SK-N-SH (cell line): ENCODE measurements at regions not wholly inside any gene's neighbourhood (a gene's known extent, or its start where the extent isn't known, plus 50 kb on each side); places are given as distances from the start of the nearest gene placed in this dataset.

Experiments
- CTCF ChIA-PET: fragments of 300-600, 350-600 bp; formaldehyde crosslinking; extraction: SDS; loops from one replicate; lab custom pipeline; 2021; lab: Yijun Ruan, JAX
- POLR2A ChIA-PET: fragments of 350-600 bp; sonication (Branson Sonifier 250); formaldehyde crosslinking; extraction: SDS; loops from one replicate; lab custom pipeline; 2020; ENCODE audit warnings: antibody characterized with exemption, inconsistent platforms; lab: Yijun Ruan, JAX
- DNase-seq: peaks from one replicate; pipeline ENCODE4 v3.0.0; 2012
- H2AFZ ChIP-seq: fragments of 200-600 bp; sonication (generic); 2 replicates; pipeline ENCODE4 v1.8.1; 2016; ENCODE audit warnings: antibody characterized with exemption, mild to moderate bottlenecking, low read depth
- H3F3A ChIP-seq: fragments of 200-600 bp; sonication (generic); replicated peaks from 2 replicates; pipeline ENCODE3; 2016; ENCODE audit warnings: antibody characterized with exemption, mild to moderate bottlenecking; ENCODE audit not compliant: insufficient read depth
- H3K27ac ChIP-seq, 2 experiments: fragments of 200-500 bp in 1 of 2; fragments of 200-600 bp in 1 of 2; sonication (Bioruptor generic) in 1 of 2; sonication (generic), shearing (Covaris generic) in 1 of 2; 2 replicates each; pipeline versions ENCODE4 v1.5.1 to v1.6.1; 2014 to 2016; ENCODE audit warnings: low read depth in 2 of 2, inconsistent platforms in 1 of 2, low read length in 1 of 2, mild to moderate bottlenecking in 1 of 2, mixed read lengths in 1 of 2
- H3K27me3 ChIP-seq: fragments of 200-600 bp; sonication (generic), shearing (Covaris generic); 2 replicates; pipeline ENCODE4 v1.6.1; 2016; ENCODE audit warnings: mixed run types; ENCODE audit not compliant: insufficient read depth
- H3K36me3 ChIP-seq, 2 experiments: fragments of 200-500 bp in 1 of 2; fragments of 200-600 bp in 1 of 2; sonication (Bioruptor generic) in 1 of 2; sonication (generic) in 1 of 2; replicated peaks in 1 of 2; 2 replicates each; pipeline versions ENCODE3 to v1.5.1; 2014 to 2016; ENCODE audit warnings: low read length in 1 of 2, mild to moderate bottlenecking in 1 of 2; ENCODE audit not compliant: insufficient read depth in 2 of 2, control insufficient read depth in 1 of 2
- H3K4me1 ChIP-seq, 2 experiments: fragments of 200-500 bp in 1 of 2; fragments of 200-600 bp in 1 of 2; sonication (Bioruptor generic) in 1 of 2; sonication (generic), shearing (Covaris generic) in 1 of 2; 2 replicates each; pipeline versions ENCODE4 v1.5.1 to v1.6.1; 2014 to 2016; ENCODE audit warnings: low read depth in 1 of 2, low read length in 1 of 2, mixed run types in 1 of 2; ENCODE audit not compliant: insufficient read depth in 2 of 2, control insufficient read depth in 1 of 2
- H3K4me2 ChIP-seq: fragments of 200-600 bp; sonication (generic), shearing (Covaris generic); 2 replicates; pipeline ENCODE4 v1.6.1; 2017; ENCODE audit warnings: mixed run types
- H3K4me3 ChIP-seq, 2 experiments: fragments of 200-500 bp in 1 of 2; fragments of 200-600 bp in 1 of 2; sonication (Bioruptor generic) in 1 of 2; sonication (generic), shearing (Covaris generic) in 1 of 2; 2 replicates each; pipeline versions ENCODE4 v1.5.1 to v1.8.1; 2014 to 2016; ENCODE audit warnings: low read depth in 2 of 2, inconsistent platforms in 1 of 2, low read length in 1 of 2, mild to moderate bottlenecking in 1 of 2, mixed read lengths in 1 of 2, moderate library complexity in 1 of 2
- H3K79me2 ChIP-seq: fragments of 200-600 bp; sonication (generic); 2 replicates; pipeline ENCODE4 v1.8.1; 2017; ENCODE audit warnings: mild to moderate bottlenecking; ENCODE audit not compliant: insufficient read depth
- H3K9ac ChIP-seq: fragments of 200-600 bp; sonication (generic); 2 replicates; pipeline ENCODE4 v1.6.1; 2017; ENCODE audit warnings: mixed run types
- H3K9me2 ChIP-seq: fragments of 200-600 bp; sonication (generic); 2 replicates; pipeline ENCODE4 v1.6.1; 2017; ENCODE audit warnings: mixed run types
- H3K9me3 ChIP-seq: fragments of 200-600 bp; sonication (generic); 2 replicates; pipeline ENCODE4 v1.6.1; 2017; ENCODE audit warnings: mixed run types, mild to moderate bottlenecking, moderate library complexity
- H4K20me1 ChIP-seq: fragments of 200-600 bp; sonication (generic); 2 replicates; pipeline ENCODE4 v1.6.1; 2017; ENCODE audit warnings: mild to moderate bottlenecking, mixed run types; ENCODE audit not compliant: insufficient read depth
- EP300 ChIP-seq, 2 experiments: IDR thresholded peaks; 2 replicates each; pipeline versions ENCODE4 v1.4.0 to v1.6.1; 2012; ENCODE audit warnings: borderline replicate concordance in 1 of 2, low read depth in 1 of 2, low read length in 1 of 2
- FOXJ3 ChIP-seq: sonication (generic); formaldehyde crosslinking; IDR thresholded peaks from 2 replicates; pipeline ENCODE4 v1.5.1; 2020; ENCODE audit warnings: mild to moderate bottlenecking, missing genetic modification reagents
- GABPA ChIP-seq: IDR thresholded peaks from 2 replicates; pipeline ENCODE4 v1.4.0; 2012; ENCODE audit warnings: low read depth, mild to moderate bottlenecking
- GATA2 ChIP-seq: sonication (generic); formaldehyde crosslinking; IDR thresholded peaks from 2 replicates; pipeline ENCODE4 v1.5.0; 2020; ENCODE audit warnings: mild to moderate bottlenecking, missing genetic modification reagents
- MEF2A ChIP-seq: IDR thresholded peaks from 2 replicates; pipeline ENCODE4 v1.4.0; 2012; ENCODE audit warnings: low read depth, borderline replicate concordance
- MXI1 ChIP-seq: IDR thresholded peaks from 2 replicates; pipeline ENCODE4 v1.6.1; 2012; ENCODE audit warnings: mild to moderate bottlenecking, low read depth, low read length, improper control_type of control experiment
- NRF1 ChIP-seq: IDR thresholded peaks from 2 replicates; pipeline ENCODE4 v1.6.1; 2012; ENCODE audit warnings: low read depth, mild to moderate bottlenecking, low read length
- RCOR1 ChIP-seq: fragments of 150-350 bp; IDR thresholded peaks from 2 replicates; pipeline ENCODE4 v1.6.1; 2017; ENCODE audit warnings: antibody characterized with exemption, low read length
- SIN3A ChIP-seq: IDR thresholded peaks from 2 replicates; pipeline ENCODE4 v1.6.1; 2012; ENCODE audit warnings: low read depth, mild to moderate bottlenecking, low read length, moderate library complexity, borderline replicate concordance
- SMC3 ChIP-seq: IDR thresholded peaks from 2 replicates; pipeline ENCODE4 v1.6.1; 2012; ENCODE audit warnings: low read depth, low read length, improper control_type of control experiment
- TEAD4 ChIP-seq: IDR thresholded peaks from 2 replicates; pipeline ENCODE4 v1.4.0; 2012; ENCODE audit warnings: mild to moderate bottlenecking, borderline replicate concordance; ENCODE audit not compliant: insufficient read depth
- WGBS: methylation state at CpG from one replicate; pipeline ENCODE4 v1.1.6; 2017; ENCODE audit warnings: low lambda C conversion rate; 5-methylcytosine and 5-hydroxymethylcytosine counted together
- TF ChIP-seq, protein P1 (sequence below): IDR thresholded peaks from 2 replicates; pipeline ENCODE4 v1.4.0; 2012; ENCODE audit warnings: low read depth, borderline replicate concordance
- TF ChIP-seq, protein P2 (sequence below): fragments of 150-350 bp; IDR thresholded peaks from 2 replicates; pipeline ENCODE4 v1.6.1; 2017; ENCODE audit warnings: antibody characterized with exemption, low read length, low read depth, borderline replicate concordance
- TF ChIP-seq, protein P3 (sequence below): IDR thresholded peaks from 2 replicates; pipeline ENCODE4 v1.4.0; 2012; ENCODE audit warnings: low read depth
- TF ChIP-seq, protein P4 (sequence below): IDR thresholded peaks from 2 replicates; pipeline ENCODE4; 2012
- TF ChIP-seq, protein P5 (sequence below): fragments of 200-600 bp; sonication (generic); IDR thresholded peaks from 2 replicates; pipeline ENCODE4 v1.6.1; 2017; ENCODE audit warnings: antibody characterized with exemption, mild to moderate bottlenecking, moderate library complexity

DNA sequence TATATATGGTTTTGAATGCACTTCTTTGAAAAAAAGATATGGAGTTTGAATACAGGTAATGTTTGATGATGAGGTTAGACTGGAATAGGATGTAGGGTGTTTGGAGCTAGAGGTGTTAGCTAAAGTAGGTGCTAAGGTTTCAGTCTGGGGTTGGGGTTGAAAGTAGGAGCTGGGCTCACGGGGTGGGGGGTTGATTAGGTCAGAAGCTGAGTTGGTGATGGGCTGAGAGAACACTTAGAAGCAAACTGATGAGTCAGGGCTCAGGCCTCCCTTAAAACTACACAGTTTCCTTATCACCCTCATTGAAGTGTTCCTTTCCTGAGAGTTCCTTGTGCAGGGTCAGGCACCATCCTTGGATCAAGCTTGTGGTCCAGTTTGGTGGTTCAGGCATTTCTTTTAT lies 308.8 kb upstream of the ADAMTS16 start:
- Histone ChIP-seq H3K4me2 (no peak overlapping the region), H3K9me3 (no peaks in the 10 kb centered on the region), H4K20me1 (no peaks in the 10 kb centered on the region), H3K27ac (no peak overlapping the region), H3K27me3 (peaks cover 24% of the 10 kb centered on the region; the same call in 1 of the 2 replicates), H3K4me1 (no peaks in the 10 kb centered on the region; a peak in 1 of 4 replicates), H3K4me3 (no peak overlapping the region), H2AFZ (no peak overlapping the region), H3K79me2 (no peaks in the 10 kb centered on the region), H3F3A (no peaks in the 10 kb centered on the region), H3K9me2 (no peaks in the 10 kb centered on the region), H3K9ac (no peak overlapping the region), H3K36me3 (no peaks in the 10 kb centered on the region)
- no peak for TF ChIP-seq EP300 (IDR thresholded peaks at IDR 0.05; ENCODE audit: borderline replicate concordance in 1 of 2, low read depth in 1 of 2, low read length in 1 of 2)
- no peak for TF ChIP-seq GATA2 (CRISPR knock-in tag)
- TF ChIP-seq TEAD4: no peak
- TF ChIP-seq MEF2A: no peak
- TF ChIP-seq, protein P1, sequence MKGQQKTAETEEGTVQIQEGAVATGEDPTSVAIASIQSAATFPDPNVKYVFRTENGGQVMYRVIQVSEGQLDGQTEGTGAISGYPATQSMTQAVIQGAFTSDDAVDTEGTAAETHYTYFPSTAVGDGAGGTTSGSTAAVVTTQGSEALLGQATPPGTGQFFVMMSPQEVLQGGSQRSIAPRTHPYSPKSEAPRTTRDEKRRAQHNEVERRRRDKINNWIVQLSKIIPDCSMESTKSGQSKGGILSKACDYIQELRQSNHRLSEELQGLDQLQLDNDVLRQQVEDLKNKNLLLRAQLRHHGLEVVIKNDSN: no peak
- TF ChIP-seq SIN3A: no peak
- no peak for TF ChIP-seq RCOR1
- TF ChIP-seq, protein P2, sequence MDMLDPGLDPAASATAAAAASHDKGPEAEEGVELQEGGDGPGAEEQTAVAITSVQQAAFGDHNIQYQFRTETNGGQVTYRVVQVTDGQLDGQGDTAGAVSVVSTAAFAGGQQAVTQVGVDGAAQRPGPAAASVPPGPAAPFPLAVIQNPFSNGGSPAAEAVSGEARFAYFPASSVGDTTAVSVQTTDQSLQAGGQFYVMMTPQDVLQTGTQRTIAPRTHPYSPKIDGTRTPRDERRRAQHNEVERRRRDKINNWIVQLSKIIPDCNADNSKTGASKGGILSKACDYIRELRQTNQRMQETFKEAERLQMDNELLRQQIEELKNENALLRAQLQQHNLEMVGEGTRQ: no peak
- TF ChIP-seq, protein P3, sequence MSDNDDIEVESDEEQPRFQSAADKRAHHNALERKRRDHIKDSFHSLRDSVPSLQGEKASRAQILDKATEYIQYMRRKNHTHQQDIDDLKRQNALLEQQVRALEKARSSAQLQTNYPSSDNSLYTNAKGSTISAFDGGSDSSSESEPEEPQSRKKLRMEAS: no peak
- TF ChIP-seq GABPA: no peak
- no peak for TF ChIP-seq NRF1
- TF ChIP-seq SMC3: no peak
- TF ChIP-seq MXI1: no peak
- TF ChIP-seq, protein P4, sequence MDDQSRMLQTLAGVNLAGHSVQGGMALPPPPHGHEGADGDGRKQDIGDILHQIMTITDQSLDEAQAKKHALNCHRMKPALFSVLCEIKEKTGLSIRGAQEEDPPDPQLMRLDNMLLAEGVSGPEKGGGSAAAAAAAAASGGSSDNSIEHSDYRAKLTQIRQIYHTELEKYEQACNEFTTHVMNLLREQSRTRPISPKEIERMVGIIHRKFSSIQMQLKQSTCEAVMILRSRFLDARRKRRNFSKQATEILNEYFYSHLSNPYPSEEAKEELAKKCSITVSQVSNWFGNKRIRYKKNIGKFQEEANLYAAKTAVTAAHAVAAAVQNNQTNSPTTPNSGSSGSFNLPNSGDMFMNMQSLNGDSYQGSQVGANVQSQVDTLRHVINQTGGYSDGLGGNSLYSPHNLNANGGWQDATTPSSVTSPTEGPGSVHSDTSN: no peak
- TF ChIP-seq, protein P5, sequence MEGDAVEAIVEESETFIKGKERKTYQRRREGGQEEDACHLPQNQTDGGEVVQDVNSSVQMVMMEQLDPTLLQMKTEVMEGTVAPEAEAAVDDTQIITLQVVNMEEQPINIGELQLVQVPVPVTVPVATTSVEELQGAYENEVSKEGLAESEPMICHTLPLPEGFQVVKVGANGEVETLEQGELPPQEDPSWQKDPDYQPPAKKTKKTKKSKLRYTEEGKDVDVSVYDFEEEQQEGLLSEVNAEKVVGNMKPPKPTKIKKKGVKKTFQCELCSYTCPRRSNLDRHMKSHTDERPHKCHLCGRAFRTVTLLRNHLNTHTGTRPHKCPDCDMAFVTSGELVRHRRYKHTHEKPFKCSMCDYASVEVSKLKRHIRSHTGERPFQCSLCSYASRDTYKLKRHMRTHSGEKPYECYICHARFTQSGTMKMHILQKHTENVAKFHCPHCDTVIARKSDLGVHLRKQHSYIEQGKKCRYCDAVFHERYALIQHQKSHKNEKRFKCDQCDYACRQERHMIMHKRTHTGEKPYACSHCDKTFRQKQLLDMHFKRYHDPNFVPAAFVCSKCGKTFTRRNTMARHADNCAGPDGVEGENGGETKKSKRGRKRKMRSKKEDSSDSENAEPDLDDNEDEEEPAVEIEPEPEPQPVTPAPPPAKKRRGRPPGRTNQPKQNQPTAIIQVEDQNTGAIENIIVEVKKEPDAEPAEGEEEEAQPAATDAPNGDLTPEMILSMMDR: no peak
- no peak for TF ChIP-seq FOXJ3 (CRISPR knock-in tag)
- CTCF ChIA-PET: no interaction called here
- 0% methylated on average over 1 of the region's 1 CpG for WGBS
- POLR2A ChIA-PET: no interaction called here
- no peak for DNase-seq
